GM18870 (cell line): ENCODE measurements at regions not wholly inside any gene's neighbourhood (a gene's known extent, or its start where the extent isn't known, plus 50 kb on each side); places are given as distances from the start of the nearest gene placed in this dataset.
"Not testable (repeated sequence)": the region's sequence is repeated elsewhere in the genome, so short reads cannot be mapped to it uniquely, and the experiment has no call there.

Source experiments
- ATAC-seq: cut with Tn5 transposase; IDR thresholded peaks from one replicate; pipeline ENCODE4 v1.9.1; 2021; ENCODE audit warnings: moderate library complexity; ENCODE audit not compliant: unreplicated experiment

- ATAC-seq: not testable (repeated sequence)
Measured at GRCh38 chr9:42239445-42240260, 56.2 kb downstream of the SPATA31A6 start.

- not testable (repeated sequence) for ATAC-seq
Measured at GRCh38 chr9:42240261-42240579, 56.8 kb downstream of the SPATA31A6 start.

DNA sequence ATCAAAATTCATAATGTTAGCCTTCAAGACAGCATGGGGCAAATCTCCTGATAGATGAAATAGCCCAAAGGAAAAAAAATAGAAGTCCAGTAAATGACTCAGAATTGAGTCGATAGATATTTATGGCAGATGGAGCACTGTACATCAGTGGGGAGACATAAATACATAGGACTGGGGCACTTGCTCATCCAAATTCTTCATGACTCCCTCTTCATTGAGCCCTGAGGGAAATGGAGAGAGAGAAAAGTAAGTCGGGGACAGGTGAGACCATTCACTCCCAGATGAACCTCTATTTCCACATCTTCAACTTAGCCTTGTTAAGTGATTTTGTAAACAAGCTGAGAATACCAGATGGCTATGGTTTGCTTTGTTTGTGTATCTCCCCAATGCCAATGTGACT is 59.8 kb downstream of the SPATA31A6 start:
- ATAC-seq: not testable (repeated sequence)

- ATAC-seq: not testable (repeated sequence)
Measured at GRCh38 chr9:42243822-42244221, 60.4 kb downstream of the SPATA31A6 start.

GRCh38 chr9:42268729-42269128 is 85.3 kb downstream of the SPATA31A6 start:
- not testable (repeated sequence) for ATAC-seq

- not testable (repeated sequence) for ATAC-seq
Measured at GRCh38 chr9:42269171-42269570, 85.7 kb downstream of the SPATA31A6 start.

DNA sequence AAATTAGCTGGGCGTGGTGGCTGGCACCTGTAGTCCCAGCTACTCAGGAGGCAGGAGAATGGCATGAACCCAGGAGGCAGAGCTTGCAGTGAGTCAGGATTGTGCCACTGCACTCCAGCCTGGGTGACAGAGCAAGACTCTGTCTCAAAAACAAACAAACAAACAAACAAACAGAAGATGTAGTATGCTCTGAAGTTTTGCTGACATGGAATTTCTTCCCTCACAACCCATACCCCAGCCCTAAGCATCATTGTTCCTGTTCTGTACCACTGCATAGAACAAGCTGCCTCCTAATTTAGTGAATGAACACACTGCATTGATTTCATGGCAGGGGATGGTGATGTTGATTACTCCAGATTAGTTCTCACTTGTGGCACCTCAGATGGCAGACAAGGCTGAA is 89.7 kb downstream of the SPATA31A6 start:
- not testable (repeated sequence) for ATAC-seq

- no peak for ATAC-seq
Measured at GRCh38 chr9:42275141-42275540, 91.7 kb downstream of the SPATA31A6 start.

GRCh38 chr9:42282531-42283178 is 99.2 kb downstream of the SPATA31A6 start:
- ATAC-seq: not testable (repeated sequence)

DNA sequence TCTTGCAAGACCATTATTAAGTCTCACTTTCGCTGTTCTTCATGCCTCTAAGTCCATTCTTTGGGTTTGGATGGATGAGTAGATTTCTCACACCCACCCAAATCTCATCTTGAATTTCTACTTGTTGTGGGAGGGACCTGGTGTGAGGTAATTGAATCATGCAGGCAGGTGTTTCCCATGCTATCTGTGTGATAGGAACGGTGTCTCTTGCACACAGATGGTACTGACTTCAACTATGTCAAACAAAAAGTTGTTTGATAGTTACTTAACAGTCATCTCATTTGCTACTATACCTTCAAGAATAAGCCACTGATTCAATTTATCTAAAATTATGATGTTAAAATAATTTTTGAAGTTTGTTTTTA is 99.7 kb downstream of the SPATA31A6 start:
- not testable (repeated sequence) for ATAC-seq

DNA sequence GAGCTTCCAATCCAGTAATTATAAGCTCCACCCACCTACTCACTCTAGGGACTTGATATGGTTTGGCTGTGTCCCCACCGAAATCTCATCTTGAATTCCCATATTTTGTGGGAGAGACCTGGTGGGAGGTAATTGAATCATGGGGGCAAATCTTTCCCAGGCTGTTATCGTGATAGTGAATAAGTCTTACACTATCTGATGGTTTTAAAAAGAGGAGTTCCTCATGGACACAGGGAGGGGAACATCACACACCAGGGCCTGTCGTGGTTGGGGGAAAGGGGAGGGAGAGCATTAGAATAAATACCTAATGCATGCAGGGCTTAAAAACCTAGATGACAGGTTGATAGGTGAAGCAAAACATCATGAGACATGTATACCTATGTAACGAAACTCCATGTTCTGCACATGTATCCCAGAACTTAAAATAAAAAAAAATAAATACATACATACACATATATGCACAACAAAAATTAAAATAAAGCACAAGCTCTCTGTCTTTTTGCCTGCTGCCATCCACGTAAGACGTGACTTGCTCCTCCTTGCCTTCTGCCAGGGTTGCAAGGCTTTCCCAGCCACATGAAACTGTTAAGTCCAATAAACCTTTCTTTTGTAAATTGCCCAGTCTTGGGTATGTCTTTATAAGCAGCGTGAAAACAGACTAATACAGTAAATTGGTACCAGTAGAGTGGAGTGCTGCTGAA is 102.8 kb downstream of the SPATA31A6 start:
- not testable (repeated sequence) for ATAC-seq

GRCh38 chr9:42288002-42288864 is 104.8 kb downstream of the SPATA31A6 start:
- ATAC-seq: not testable (repeated sequence)

DNA sequence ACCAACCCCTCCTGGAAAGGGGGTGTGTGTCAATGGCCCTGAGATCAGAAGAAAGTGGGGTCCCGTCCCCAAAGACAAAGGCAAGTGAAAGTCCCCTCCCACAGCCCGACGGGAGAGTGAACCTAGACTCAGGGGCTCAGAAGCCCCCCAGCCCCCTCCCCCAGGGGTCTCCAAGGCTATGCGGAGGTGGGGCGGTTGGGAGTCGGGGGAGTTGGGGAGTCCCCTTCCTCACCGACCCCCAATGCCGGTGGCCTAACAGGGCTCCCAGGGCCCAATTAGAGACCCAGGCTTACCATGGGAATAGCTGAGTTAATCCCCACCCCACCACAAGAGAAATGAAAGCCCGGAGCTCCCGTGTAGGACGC is 105.4 kb downstream of the SPATA31A6 start:
- not testable (repeated sequence) for ATAC-seq

GRCh38 chr9:42300124-42300523 is 116.7 kb downstream of the SPATA31A6 start:
- ATAC-seq: not testable (repeated sequence)

- ATAC-seq: not testable (repeated sequence)
Measured at GRCh38 chr9:42306625-42307024, 123.2 kb downstream of the SPATA31A6 start.

- ATAC-seq: not testable (repeated sequence)
Measured at GRCh38 chr9:42307449-42307848, 124.0 kb downstream of the SPATA31A6 start.

GRCh38 chr9:42310972-42311371 is 127.5 kb downstream of the SPATA31A6 start:
- ATAC-seq: not testable (repeated sequence)

DNA sequence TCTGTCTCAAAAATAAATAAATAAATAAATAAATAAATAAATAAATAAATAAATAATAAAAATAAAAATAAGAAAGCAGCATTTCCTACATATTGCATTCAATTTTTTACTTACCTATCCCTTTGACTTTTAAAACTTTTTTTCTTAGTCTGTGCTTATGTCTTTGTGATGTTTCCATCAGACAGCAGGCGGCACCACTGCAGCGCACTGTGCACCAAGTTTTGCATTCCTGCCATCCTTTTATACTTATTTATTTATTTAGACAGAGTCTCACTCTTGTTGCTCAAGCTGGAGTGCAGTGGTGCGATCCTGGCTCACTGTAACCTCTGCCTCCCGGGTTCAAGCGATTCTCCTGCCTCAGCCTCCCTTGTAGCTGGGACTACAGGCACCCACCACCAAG is 132.6 kb downstream of the SPATA31A6 start:
- not testable (repeated sequence) for ATAC-seq

- ATAC-seq: not testable (repeated sequence)
Measured at GRCh38 chr9:42317677-42318076, 134.2 kb downstream of the SPATA31A6 start.

- ATAC-seq: not testable (repeated sequence)
Measured at GRCh38 chr9:42323084-42323809, 139.8 kb downstream of the SPATA31A6 start.
